HG03139 (cell line): ENCODE measurements at regions not wholly inside any gene's neighbourhood (a gene's known extent, or its start where the extent isn't known, plus 50 kb on each side); places are given as distances from the start of the nearest gene placed in this dataset.
"Not testable (repeated sequence)": the region's sequence is repeated elsewhere in the genome, so short reads cannot be mapped to it uniquely, and the experiment has no call there.

Experiments
- ATAC-seq: cut with Tn5 transposase; IDR thresholded peaks from one replicate; pipeline ENCODE4 v1.9.1; 2021; ENCODE audit not compliant: unreplicated experiment

DNA sequence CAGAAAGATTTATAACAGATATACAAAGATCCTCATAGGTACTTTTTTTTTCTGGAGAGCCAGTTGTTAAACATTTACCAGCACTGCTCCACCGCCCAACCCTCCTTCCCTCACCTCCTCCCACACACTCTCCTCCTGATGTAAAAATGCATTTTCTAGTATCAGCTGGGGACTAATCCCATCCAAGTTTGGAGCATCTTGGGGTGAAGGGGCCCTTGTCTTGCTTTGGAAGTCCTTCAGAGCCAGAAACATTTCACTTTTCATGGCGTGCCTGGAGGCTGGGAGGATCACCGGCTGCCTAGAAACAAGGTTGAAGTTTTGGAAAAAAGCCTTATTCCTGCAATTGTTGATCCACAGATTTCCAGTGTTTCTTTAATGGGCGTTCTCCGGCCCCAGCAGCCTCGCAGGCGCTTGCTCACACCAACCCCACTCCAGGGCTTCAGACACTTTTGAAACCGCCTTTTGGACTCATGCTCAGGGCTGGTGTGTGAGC, 165.1 kb upstream of the AFDN start:
- no peak for ATAC-seq

DNA sequence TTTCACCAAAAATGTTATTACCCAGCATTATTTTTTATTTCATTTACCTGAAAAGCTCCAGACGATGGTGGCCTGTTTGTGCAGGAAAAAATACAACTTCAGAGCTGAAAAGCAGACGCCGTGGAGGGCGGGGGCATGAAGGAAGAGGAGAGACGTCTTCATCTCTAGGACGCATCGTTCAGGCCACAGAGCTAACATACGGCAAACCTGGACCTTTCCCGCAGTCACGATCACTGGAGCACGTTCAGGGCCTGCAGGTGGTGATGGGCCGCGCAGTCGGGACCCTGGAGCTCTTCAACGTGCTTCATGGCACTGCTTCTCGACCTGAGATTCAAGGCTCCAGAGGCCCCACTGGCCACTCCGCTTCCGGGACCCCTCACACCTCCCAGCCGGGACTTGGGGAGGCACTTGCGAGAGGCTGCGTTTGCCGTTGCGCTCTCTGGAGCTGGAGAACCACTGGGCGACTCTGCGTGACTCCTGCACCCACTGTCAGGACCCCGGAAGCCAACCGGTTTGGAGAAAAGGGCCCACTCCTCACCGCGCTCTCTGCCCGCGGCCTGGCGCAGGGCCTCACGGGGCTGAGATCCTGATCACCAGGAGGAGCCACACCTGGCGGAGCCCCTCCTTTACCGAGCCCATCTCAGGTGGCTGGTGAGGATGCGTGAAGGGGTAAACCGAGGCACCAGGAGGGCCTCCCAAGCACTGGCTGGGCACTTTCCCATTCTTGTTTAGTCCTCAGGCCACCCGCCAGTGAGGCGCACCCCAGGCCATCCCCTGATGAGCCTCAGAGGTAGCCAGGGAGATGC, 164.4 kb upstream of the AFDN start:
- ATAC-seq: no peak

DNA sequence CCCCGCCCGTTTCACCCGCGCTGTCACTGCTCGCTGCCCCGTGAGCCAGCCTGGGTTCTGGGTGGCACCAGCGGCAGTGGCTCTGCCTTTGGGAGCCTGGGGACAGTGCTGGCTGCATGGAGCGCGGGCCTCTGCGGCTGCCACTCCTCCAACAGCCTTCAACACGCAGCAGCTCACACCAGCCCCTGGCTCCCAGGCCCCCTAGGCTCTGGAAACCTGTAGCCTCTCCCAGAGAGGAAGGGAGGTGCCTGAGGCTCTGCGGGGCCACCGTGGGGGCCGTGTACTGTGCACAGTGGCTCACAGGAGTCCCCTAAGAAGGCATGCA, 163.9 kb upstream of the AFDN start:
- ATAC-seq: no peak

DNA sequence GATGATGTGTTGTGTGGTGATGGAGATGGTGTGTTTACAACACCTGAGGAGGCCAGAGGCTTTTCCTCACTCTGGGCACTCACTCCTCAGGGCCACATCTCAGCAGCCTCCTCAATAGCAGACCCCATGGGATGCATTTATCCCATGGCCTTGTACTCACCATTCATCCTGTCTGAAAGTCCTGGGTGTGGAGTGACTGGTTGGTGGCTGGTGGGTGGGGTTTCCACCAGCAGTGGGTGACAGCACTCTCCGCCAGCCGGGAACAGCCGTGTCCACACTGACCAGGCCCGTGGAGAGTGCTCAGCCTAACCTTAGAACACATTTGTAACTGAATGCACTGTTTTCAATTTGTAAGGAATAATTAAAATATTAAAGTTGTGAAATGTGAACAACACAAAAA, 163.4 kb upstream of the AFDN start:
- no peak for ATAC-seq

DNA sequence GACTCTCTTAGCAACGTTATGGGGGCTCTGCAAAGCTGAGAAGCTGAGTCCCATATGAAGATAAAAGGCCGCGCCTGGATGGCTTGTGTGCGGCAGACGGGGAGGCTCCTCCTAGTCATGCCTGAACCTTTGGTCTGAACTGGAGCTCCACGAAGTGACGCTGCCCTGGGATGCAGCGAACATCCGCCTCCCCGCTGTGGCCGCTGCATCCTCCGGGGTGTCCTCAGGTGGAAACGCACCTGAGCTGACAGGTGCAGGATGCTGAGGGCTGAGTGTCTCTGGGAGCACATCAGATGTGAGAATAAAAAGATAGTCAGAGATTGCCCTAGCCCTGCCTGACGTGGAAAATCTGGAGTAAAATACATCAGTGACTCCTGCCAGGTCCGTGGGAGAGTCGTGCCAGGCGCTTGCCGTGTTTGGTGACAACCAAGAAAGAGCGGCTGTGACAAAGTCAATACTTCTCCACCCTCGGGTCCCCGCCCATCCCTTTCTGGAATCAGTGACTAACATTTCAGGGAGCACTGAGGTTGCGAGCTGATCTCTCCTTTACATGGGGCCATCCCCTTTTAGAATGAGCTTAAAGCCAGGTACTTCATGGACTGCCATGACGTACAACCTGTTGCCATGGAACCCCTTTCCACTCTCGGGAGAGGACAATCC, 162.8 kb upstream of the AFDN start:
- no peak for ATAC-seq

DNA sequence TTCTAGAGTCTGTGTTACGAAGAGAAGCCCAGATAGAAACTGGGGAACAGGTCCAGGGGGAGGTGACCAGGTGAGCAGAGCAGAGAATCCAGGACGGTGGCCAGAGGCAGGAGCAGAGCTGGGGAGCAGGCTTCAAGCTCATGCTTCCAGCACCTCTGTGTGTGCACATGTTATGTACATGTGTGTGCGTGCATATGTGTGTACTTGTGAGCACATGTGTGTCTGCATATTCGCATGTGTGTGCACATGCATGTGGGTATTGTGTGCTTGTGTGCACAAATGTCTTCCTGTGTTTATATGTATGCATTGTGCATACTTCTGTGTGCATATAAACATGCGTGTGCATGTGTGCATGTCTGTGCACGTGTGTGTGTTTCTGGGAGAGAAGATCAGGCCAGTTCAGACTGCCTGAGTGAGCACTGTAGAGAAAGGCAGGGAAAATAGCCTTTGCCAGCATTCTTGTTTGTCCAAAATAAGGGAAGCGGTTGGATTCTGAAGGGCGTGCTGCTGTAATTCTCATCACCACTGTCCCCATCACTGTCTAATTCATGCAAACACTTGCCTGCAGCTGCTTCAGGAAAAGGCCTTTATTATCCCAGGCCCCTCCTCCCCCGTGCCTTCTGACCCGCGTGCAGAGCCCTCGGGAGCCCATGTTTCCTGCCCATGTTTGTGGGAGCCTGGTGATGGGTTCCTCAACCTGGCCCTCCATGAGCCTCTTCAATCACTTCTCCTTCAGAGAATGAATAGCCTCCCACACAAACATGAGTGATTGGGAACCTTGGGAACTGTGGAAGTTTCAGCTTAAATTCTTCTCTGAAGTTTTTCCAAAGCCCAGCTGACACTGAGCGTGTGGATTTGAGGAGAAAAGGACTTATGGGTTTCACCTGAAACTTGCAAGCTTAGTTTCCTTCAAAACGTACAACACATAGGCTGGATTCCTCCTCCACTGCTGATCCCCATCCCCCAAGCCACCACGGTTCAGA, 161.7 kb upstream of the AFDN start:
- no peak for ATAC-seq

DNA sequence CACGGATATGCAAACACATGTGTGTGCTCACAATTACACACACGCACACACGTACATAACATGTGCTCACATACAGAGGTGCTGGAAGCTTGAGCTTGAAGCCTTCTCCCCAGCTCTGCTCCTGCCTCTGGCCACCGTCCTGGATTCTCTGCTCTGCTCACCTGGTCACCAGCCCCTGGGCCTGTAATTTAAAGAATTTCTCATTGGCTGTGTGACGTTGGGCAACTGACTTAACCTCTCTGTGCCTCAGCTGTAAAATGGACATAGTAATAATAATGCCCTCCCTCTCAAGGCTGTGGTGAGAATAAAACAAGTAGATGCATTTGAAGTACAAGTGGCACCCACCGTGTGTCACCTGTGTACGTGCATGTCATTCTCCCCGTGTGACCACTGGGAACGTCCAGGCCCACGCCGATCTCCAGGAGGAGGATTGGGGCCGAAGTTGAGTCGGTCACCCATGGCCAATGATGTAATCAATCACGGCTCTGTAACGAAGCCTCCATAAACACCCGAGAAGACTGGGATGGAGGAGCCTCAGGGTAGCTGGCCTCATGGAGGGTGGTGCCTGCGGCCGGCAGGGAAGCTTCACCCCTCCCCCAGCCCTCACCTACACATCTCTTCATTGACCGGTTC, 160.9 kb upstream of the AFDN start:
- ATAC-seq: no peak

DNA sequence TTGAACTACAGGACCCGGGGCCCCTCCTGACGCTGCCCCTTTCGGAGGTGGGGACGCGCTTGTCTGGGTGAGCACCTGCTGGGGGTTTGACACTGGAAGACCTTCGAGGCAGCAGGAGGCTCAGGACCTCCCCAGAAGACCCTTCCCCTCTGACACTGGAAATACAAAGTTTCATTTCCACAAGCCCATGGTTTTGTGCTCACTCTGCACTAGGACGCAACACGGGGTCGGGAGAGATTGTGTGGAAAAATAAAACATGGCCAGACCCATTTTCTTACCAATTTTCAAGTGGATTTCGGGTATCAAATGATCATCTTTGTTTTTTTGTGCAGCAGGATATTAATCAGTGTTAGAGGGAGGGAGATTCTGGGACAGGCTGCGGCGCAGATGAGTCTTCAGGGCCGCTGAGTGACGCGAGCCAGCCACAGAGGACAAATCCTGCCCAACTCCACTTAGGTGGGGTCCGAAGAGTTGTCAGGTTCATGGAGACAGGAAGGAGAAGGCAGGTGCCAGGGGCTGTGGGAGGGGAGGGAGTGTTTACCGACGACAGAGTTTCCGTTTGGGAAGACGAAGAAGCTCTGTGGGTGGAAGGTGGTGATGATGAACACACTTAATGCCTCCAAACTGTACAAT, 160.0 kb upstream of the AFDN start:
- no peak for ATAC-seq

DNA sequence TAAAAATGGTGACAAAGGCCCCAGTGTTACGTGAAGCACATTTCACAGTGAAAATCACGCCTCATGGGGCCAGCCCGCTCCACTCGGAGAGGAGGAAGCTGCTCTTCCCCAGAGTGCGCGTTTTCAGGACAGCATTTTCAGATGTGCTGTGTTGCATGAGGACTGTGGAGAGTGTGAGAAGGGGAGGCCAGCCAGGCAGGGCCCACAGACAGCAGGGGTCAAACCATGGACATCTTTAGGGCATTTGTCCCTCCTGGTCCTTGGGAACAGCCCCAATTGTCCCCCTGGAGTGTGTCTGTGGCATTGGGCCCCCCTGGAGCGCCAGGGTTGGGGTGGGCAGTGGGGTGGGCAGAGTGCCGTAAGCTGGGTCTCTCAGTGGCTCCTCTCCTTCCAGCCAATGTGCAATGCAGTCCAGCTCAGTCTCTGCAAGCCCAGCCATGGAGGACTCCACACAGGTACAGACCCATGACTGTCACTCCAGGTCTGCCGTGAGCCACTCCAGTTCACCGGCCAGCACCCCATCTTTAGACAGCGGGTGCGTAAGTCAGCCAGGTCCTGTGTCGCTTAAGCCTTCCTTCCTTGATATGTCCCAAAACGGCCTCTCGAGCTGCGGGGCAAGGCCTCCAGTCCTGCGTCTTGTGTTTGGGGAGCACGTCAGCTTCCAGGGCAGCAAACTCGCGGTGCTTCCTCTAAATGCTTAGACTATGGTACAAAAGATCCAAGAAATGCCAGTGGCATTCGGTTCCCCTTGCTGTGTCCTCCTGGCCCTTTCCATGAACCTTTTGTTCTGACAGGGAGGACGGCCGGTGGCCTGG, 159.3 kb upstream of the AFDN start:
- ATAC-seq: no peak

DNA sequence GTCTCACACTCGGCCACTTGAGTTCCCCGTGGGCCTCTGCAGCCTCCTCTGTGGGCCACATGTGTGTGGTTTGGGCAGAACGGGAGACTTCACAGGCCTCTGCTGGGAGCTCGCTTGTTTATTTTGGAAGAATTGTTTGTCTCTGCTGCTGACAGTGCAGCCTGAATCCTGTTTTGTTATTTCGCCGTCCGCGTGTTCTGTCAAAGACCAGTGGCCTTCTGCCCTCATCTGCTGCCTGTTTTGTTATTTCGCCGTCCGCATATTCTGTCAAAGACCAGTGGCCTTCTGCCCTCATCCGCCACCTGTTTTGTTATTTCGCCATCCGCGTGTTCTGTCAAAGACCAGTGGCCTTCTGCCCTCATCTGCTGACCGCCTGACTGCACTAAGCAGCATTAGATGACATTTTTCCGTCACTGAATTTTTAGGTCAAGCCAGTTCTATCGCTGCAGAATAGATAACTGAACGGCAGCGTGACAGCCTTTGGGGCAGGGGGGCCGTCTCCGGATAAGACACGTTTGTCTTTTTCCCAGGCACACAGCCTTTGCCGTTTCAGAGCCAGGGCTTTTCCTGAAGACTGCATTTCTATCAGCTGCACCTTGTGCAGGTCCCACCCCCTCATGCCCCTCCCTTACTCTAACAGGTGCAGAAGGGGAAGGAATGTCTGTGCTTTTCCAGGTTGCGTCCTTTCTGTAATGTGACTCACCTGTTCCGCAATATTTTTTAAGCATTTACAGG, 158.5 kb upstream of the AFDN start:
- no peak for ATAC-seq

DNA sequence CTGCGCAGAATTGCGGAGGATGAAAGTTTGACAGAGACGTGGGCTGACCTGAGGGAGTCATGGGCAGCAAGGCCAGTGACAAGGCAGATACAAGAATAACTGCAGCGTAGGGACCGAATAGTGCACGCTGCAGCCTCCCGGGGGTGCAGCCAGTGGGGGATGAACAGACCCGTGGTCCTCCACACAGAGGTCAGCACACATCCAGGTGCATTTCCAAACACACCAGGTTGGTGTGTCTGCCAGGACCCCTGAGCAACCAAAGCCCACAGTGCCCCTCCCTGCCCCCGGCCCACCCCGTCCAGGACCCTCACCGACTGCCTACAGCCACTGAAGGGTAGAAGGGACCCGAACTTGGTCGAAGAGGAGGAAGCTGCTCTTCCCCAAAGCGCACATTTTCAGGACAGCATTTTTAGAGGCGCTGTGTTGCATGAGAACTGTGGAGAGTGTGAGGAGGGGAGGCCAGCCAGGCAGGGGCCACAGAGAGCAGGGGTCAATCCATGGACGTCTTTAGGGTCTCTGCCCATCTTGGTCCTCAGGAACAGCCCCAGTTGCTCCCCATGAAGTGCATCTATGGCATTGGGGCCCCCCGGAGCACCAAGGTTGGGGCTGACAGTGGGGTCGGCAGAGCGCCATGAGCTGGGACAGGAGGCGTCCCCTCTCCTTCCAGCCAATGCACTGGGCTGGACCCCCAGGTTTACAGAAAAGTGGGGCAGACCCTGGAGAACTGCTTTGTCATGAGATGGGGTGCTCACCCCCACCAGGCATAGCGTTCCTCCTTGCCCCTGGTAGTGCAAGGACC, 157.8 kb upstream of the AFDN start:
- no peak for ATAC-seq

DNA sequence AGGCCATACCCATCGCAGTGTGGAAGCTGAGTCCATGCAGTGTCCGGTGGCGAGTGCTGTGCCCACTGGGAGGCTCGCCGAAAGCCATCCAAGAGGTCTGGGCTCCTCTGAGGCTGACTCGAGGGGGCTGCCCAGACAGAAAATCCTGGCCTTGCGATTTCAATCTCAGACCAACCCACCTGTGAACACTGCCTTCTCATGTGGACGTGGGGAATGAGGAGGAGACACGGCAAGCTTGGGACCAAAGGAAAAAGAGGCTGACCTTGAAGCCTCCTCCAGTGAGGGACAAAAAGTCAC, 157.2 kb upstream of the AFDN start:
- no peak for ATAC-seq

DNA sequence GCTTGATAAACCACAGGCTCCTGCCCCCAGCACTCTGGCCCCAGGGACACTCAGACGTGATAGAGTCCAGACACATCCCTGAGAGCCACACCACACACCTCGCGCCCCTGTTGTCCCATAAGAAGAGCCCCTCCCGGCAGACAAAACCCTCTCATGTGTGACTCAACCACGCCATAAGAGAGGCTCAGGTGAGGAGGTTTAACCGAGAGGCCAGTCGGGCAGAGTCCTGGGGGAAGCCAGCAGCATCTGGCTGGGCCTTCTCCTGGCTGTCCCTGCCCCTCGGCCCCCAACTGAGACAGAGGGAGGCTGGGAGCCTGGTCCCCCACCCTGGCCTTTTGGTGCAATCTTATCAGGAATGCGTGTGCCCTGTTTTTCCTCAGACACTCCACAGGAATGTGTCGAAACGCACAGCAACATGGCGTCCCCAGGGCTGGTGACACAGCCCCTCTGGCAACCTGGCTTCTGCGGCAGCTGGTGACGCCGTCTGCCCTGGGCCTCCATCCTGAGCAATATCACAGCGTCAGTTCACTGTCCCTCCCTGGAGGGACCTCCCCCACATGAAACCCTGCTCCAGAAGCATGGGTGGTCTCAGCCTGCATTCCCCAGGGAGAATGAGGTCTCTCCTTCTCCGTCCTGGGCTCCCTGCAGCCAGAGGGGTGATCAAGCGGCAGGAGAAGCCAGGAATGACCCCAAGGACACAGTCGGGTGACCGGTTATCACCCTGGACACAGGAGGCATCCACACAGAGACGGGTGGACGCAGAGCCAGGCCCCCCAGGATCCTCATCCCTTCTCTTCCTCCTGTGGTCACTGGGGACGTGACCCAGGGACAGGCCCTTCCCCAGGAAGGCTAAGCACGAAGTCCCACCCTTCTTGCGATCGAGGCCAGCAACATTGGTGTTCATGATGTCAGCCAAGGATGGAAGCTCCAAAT, 156.6 kb upstream of the AFDN start:
- ATAC-seq: no peak

DNA sequence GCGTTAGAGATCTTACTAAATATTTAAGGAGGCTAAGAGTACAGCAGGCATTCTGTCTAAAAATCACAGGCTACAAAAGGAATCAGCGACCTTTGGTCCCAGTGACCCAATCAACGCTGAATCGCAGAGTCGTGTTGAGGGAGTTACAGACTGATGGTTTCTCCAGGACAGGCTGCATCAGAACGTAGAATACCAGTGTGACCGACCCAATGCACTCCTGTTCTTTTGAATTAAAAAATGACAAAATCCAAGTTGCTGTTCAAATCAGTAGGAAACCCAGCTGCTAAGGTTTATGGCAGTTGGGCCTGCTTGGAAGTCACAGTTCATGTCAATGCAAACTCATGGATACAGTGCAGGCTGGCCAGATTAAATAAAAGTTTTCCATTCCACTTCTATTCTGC, 155.8 kb upstream of the AFDN start:
- no peak for ATAC-seq

DNA sequence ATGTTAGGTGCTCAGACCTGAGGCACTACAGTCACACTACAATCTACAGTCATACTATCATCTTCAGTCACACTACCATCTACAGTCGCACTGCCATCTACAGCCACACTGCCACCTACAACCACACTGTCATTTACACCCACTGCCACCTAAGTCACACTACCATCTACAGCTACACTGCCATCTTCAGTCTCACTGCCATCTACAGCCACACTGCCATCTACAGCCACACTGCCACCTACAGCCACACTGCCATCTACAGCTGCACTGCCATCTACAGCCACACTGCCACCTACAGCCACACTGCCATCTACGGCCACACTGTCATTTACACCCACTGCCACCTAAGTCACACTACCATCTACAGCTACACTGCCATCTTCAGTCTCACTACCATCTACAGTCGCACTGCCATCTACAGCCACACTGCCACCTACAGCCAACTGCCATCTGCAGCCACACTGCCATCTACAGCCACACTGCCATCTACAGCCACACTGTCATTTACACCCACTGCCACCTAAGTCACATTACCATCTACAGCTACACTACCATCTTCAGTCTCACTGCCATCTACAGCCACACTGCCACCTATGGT, 155.2 kb upstream of the AFDN start:
- ATAC-seq: not testable (repeated sequence)

DNA sequence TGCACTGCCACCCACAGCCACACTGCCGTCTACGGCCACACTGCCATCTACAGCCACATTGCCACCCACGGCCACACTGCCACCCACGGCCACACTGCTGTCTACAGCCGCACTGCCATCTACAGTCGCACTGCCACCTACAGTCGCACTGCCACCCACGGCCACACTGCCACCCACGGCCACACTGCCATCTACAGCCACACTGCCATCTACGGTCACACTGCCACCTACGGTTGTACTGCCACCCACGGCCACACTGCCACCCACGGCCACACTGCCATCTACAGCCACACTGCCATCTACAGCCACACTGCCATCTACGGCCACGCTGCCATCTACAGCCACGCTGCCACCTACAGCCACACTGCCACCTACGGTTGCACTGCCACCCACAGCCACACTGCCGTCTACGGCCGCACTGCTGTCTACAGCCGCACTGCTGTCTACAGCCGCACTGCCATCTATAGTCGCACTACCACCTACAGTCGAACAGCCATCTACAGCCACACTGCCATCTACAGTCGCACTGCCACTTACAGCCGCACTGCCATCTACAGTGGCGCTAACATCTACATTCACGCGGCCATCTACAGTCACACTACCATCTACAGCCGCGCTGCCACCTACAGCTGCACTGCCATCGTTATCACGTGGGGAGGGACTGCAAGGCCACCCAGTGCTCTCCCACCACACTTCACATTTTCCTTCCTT, 154.6 kb upstream of the AFDN start:
- ATAC-seq: no peak
